ENCODE measurements at regions not wholly inside any gene's neighbourhood (a gene's known extent, or its start where the extent isn't known, plus 50 kb on each side); places are given as distances from the start of the nearest gene placed in this dataset.

DNA sequence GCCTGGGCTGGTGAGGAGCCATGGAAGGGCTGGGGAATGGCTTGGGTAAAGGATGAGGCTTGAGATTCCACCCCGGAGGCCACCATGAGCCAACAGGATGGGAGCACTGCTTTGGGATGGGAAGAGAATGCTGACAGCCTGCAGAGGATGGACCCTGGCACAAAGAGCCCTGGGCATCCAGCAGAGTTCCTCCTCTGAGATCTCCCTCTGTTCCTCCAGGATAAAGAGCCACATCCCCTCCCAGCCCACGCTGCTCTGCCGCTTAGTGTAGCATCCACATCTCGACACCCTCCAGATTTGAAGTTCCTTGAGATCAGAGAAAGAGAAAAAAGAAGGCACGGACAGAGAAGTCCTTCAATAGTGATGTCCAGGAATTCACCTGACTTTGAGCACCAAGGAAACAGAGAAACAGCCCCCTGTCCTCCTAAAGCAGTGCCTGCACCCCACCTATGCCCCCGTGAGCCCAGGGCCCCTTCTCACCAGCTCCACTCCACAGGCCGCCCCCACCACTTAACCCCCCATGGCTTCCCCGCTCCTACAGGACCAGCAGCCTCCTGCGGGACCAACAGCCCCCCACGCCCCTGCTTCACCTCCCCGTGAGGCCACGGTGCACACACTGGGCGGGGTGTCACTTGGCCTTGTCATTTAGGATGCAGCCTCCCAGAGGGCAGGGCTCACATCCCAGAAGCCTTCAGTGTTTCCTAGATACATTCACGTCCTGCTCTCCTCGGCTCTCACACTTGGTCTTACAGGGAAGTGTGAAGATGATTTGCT lies 180.5 kb downstream of the SHANK2 start:
- DNase-seq: no peak
- Histone ChIP-seq H3K4me3 (ENCODE audit: low read depth in 1 of 2, low read length in 2 of 2) (no peak overlapping the region), H2AFZ (ENCODE audit: low read depth, low read length) (no peak overlapping the region), H3K27me3 (ENCODE audit: insufficient read depth, low read length, poor library complexity) (no peaks in the 10 kb centered on the region), H4K20me1 (ENCODE audit: insufficient read depth, low read length) (no peaks in the 10 kb centered on the region), H3K4me2 (ENCODE audit: insufficient read depth, low read length) (no peak overlapping the region), H3K9me3 (ENCODE audit: insufficient read depth, low read length, severe bottlenecking) (no peaks in the 10 kb centered on the region), H3K36me3 (ENCODE audit: insufficient read depth, low read length) (no peaks in the 10 kb centered on the region), H3K4me1 (ENCODE audit: insufficient read depth, low read length) (no peaks in the 10 kb centered on the region), H3K9ac (ENCODE audit: low read depth, low read length) (no peak overlapping the region), H3K79me2 (ENCODE audit: insufficient read depth, low read length) (no peaks in the 10 kb centered on the region), H3K27ac (ENCODE audit: low read length) (no peak overlapping the region)
- no peak for TF ChIP-seq EZH2 (IDR thresholded peaks at IDR 0.05; ENCODE audit: borderline replicate concordance, low read depth, low read length, severe bottlenecking)
- TF ChIP-seq, protein P1, sequence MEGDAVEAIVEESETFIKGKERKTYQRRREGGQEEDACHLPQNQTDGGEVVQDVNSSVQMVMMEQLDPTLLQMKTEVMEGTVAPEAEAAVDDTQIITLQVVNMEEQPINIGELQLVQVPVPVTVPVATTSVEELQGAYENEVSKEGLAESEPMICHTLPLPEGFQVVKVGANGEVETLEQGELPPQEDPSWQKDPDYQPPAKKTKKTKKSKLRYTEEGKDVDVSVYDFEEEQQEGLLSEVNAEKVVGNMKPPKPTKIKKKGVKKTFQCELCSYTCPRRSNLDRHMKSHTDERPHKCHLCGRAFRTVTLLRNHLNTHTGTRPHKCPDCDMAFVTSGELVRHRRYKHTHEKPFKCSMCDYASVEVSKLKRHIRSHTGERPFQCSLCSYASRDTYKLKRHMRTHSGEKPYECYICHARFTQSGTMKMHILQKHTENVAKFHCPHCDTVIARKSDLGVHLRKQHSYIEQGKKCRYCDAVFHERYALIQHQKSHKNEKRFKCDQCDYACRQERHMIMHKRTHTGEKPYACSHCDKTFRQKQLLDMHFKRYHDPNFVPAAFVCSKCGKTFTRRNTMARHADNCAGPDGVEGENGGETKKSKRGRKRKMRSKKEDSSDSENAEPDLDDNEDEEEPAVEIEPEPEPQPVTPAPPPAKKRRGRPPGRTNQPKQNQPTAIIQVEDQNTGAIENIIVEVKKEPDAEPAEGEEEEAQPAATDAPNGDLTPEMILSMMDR (IDR thresholded peaks at IDR 0.05; ENCODE audit: borderline replicate concordance, extremely low read depth, low read length, poor library complexity, severe bottlenecking): no peak
- no peak for ATAC-seq (ENCODE audit: insufficient read depth, low read depth)

DNA sequence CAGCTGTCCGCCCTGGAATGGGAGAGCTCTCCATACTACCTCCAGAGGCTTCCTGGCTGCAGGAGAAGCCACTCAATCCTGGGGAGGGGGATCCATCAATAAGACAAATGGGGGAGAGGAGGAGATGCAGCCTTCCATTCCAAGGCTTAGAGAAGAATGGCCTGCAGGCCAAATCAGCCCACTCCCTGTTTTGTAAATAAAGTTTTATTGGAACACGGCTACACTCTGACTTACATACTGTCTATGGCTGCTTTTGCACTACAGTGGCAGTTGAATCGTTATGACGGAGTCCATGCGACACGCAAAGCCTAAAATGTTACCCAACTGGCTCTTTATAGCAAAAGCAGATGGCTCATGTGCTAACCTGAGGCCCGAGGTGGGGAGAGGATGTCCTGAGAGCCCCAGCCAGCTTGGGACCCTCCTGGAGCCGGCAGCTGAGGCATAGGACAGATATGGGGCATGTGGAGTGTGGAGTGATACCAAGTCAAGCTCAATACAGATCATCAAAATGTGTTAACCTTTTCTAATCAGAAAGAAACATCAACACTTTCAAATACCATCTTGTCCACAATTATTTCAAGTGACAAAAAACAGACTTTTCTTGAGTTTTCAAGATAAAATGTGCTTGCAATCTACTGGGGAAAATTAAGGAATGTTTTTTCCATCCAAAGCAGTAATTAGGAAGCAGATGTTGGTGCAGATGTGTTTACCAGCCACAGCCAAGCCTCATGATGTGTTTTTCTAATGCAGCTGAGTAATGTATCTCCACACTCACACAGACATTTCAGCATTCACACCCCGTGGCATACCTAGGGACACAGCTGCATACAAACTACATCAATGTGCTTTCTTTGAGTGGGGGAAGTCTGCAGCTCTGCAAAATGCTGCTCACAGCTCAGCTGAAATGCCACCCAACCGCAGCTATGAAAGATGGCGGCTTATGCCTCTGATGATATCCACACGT lies 181.6 kb downstream of the SHANK2 start:
- H3K4me1 ChIP-seq (ENCODE audit: insufficient read depth, low read length): no peaks in the 10 kb centered on the region
- H3K79me2 ChIP-seq (ENCODE audit: insufficient read depth, low read length): no peaks in the 10 kb centered on the region
- no peak overlapping the region for H2AFZ ChIP-seq (ENCODE audit: low read depth, low read length)
- no peak overlapping the region for H3K9ac ChIP-seq (ENCODE audit: low read depth, low read length)
- no peak overlapping the region for H3K27ac ChIP-seq (ENCODE audit: low read length)
- no peaks in the 10 kb centered on the region for H3K27me3 ChIP-seq (ENCODE audit: insufficient read depth, low read length, poor library complexity)
- no peak overlapping the region for H3K4me3 ChIP-seq (ENCODE audit: low read depth in 1 of 2, low read length in 2 of 2)
- no peak for DNase-seq
- H3K4me2 ChIP-seq (ENCODE audit: insufficient read depth, low read length): no peak overlapping the region
- TF ChIP-seq, protein P1 (IDR thresholded peaks at IDR 0.05; ENCODE audit: borderline replicate concordance, extremely low read depth, low read length, poor library complexity, severe bottlenecking): no peak
- TF ChIP-seq EZH2 (IDR thresholded peaks at IDR 0.05; ENCODE audit: borderline replicate concordance, low read depth, low read length, severe bottlenecking): no peak
- no peak for ATAC-seq (ENCODE audit: insufficient read depth, low read depth)
- H3K36me3 ChIP-seq (ENCODE audit: insufficient read depth, low read length): no peaks in the 10 kb centered on the region
- H3K9me3 ChIP-seq (ENCODE audit: insufficient read depth, low read length, severe bottlenecking): no peaks in the 10 kb centered on the region
- no peaks in the 10 kb centered on the region for H4K20me1 ChIP-seq (ENCODE audit: insufficient read depth, low read length)

DNA sequence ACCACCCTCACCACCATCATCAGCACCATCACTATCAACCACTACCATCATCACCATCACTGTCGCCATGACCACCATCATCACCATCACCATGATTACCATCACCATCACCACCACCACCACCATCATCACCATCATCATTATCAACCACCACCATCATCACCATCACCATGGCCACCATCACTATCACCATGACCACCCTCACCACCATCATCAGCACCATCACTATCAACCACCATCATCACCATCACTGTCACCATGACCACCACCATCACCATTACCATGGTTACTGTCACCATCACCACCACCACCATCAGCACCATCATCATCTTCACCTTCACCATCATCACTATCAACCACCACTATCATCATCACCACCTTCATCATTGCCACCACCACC lies 183.4 kb downstream of the SHANK2 start:
- no peaks in the 10 kb centered on the region for H3K9me3 ChIP-seq (ENCODE audit: insufficient read depth, low read length, severe bottlenecking)
- DNase-seq (no peak), ATAC-seq (ENCODE audit: insufficient read depth, low read depth) (no peak)
- no peak overlapping the region for H3K4me2 ChIP-seq (ENCODE audit: insufficient read depth, low read length)
- H3K9ac ChIP-seq (ENCODE audit: low read depth, low read length): no peak overlapping the region
- H3K27me3 ChIP-seq (ENCODE audit: insufficient read depth, low read length, poor library complexity): no peaks in the 10 kb centered on the region
- H3K36me3 ChIP-seq (ENCODE audit: insufficient read depth, low read length): no peaks in the 10 kb centered on the region
- no peaks in the 10 kb centered on the region for H3K4me1 ChIP-seq (ENCODE audit: insufficient read depth, low read length)
- TF ChIP-seq, protein P1 (IDR thresholded peaks at IDR 0.05; ENCODE audit: borderline replicate concordance, extremely low read depth, low read length, poor library complexity, severe bottlenecking): no peak
- TF ChIP-seq EZH2 (IDR thresholded peaks at IDR 0.05; ENCODE audit: borderline replicate concordance, low read depth, low read length, severe bottlenecking): no peak
- H3K27ac ChIP-seq (ENCODE audit: low read length): no peak overlapping the region
- no peaks in the 10 kb centered on the region for H3K79me2 ChIP-seq (ENCODE audit: insufficient read depth, low read length)
- H3K4me3 ChIP-seq (ENCODE audit: low read depth in 1 of 2, low read length in 2 of 2): no peak overlapping the region
- H4K20me1 ChIP-seq (ENCODE audit: insufficient read depth, low read length): 0 out of 2 replicates have a peak, but pooled peaks cover 2% of the 10 kb centered on the region
- H2AFZ ChIP-seq (ENCODE audit: low read depth, low read length): no peak overlapping the region

Measured in DND-41 (cell line).